GM19238 (cell line): ENCODE measurements at regions not wholly inside any gene's neighbourhood (a gene's known extent, or its start where the extent isn't known, plus 50 kb on each side); places are given as distances from the start of the nearest gene placed in this dataset.
"Not testable (repeated sequence)": the region's sequence is repeated elsewhere in the genome, so short reads cannot be mapped to it uniquely, and the experiment has no call there.

Experiments used
- DNase-seq: peaks from one replicate; pipeline ENCODE4 v3.0.0; 2011; ENCODE audit warnings: low spot score; ENCODE audit not compliant: insufficient read length

GRCh38 chr3:8348076-8348475, 153.5 kb upstream of the LMCD1 start:
- DNase-seq, result no peak

- DNase-seq, result no peak
Measured at GRCh38 chr3:8352475-8352874, 149.1 kb upstream of the LMCD1 start.

DNA sequence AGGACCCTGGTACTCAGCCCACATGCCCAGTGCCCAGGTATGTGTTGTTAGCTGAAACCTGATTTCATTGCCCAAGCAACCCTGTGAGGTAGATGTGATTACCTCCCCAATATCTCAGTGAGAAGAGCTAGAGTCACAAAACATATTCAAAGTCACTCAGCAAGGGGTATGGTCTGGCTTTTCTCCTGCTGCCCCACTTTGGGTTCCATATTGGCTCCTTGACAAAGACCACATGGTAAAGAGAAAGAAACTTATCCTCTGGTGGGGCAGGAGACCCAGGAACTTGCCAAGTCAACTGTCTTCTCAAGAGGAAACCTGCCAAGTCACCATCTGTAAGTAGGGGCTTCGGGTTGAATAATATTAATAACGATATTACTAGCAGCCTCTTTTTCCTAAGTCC, 148.3 kb upstream of the LMCD1 start:
- DNase-seq, result no peak

- no peak for DNase-seq
Measured at GRCh38 chr3:8355346-8355745, 146.3 kb upstream of the LMCD1 start.

GRCh38 chr3:8356066-8356465, 145.6 kb upstream of the LMCD1 start:
- DNase-seq, result not testable (repeated sequence)

GRCh38 chr3:8357859-8358258, 143.8 kb upstream of the LMCD1 start:
- no peak for DNase-seq

DNA sequence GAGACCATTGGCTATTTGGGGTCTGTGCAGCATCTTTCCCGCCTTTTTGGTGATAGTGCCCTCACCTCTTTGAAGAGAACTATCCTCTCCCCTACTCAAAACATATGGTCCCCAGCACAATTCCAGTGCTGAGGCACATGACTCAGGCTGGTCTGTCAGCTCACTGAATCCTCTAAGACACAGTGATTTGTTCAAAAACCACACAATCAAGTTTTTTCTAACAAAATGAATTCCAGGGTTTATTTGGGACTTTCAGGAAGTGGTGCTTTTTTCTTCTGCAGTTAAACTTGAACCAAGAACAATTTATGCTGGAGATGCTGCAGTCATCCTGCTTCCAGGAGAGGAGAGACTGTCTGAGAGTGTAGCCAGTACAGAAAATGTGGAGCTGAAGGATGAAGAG, 142.5 kb upstream of the LMCD1 start:
- no peak for DNase-seq

DNA sequence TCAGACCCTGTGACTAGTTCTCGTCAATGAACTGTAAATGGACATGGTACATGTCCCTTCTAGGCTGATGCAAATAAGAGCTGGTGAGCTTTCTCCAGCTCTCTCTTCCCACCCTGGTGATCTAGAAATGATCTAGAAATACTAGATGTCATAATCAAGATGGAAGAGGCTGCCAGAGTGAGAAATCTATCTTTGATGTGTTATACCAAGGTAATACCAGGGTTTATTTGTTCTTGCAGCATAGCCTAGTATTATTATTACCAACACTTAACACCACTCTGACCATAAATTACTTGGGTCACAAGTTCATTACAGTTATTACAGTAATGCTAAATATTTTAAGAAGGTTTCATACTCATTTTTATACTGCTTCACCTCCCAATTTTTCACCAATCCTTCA, 138.4 kb upstream of the LMCD1 start:
- no peak for DNase-seq

DNA sequence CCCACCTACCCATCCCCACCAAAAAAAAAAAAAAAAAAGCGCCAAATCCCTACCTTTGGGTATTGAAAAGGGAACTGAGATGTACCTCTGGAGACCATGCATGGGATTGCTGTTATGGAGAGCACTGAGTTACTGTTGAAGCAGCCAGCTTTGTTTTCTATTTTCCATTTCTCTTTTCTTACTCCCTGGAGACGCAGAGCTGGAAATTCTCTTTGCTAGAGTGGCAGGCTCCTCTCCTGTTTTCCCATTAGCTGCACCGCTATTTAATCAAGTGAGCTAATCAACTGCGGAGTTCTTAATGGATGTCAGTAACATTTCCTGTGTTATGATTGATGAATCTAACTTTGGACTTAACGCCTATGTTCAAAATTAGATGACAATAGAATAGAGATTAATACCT, 136.1 kb upstream of the LMCD1 start:
- DNase-seq, result no peak

DNA sequence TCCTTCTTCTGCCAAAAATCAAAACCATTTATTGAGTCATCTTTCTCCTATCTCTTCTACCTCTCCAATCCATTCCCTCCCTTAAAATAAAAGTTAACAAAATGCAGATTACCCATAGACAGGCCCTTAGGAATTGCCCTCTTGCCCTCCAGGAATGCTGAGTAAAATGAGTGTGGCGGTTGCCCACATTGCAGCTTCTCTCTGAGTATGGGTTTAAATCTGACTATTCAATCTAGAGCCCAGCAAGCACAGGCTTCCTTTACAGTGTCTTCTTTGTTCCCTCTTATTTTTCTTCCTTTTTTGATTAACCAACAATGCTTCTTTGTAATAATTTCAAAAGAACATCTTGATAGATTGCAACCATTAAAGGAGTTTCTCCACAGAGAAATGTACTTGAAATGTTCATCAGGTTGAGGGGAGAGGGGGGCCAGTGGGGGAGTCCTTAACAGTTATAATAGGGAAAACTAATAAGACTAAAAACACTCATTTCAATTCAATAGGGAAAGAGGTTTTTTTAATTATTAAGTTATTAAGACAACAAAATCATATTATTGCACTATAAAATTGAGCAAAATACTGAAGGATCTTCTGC, 135.3 kb upstream of the LMCD1 start:
- no peak for DNase-seq

DNA sequence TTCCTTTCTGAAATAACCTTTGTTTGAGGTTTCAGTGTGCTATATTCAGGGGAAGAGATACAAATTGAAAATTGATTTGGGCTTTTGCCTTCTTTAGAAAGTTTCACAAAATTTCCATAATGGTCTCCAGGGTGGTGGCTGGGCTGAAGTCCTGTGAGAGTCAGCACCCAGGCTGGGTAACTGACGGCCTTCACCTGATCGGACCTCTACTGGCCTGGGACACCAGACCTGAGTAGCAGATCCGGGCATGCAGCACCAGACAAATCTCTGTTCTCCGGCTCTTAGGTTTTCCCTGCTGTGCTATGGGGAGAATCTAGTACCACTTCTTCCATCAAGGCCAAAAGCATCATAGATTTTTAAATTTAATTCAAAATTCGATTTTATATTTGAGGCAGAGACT, 133.0 kb upstream of the LMCD1 start:
- DNase-seq, result no peak

DNA sequence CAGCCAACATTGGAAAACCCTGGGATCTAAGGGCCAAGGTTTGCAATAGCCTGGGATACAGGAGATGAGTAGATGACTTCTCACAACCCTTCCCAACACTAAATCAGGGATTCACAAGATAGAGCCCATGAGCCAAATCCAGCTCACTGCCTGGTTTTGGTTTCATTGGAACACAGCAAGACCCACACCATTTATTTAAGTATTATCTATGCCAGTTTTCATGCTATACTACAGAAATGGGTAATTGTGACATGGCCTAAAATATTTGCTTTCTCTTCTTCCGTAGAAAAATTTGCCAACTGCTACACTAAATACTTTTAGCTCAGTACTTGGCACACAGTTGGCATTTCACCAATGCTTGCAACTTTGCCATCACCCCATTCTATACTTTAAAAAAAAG, 132.0 kb upstream of the LMCD1 start:
- no peak for DNase-seq

- no peak for DNase-seq
Measured at GRCh38 chr3:8371085-8371551, 130.5 kb upstream of the LMCD1 start.

- no peak for DNase-seq
Measured at GRCh38 chr3:8371960-8372463, 129.6 kb upstream of the LMCD1 start.

DNA sequence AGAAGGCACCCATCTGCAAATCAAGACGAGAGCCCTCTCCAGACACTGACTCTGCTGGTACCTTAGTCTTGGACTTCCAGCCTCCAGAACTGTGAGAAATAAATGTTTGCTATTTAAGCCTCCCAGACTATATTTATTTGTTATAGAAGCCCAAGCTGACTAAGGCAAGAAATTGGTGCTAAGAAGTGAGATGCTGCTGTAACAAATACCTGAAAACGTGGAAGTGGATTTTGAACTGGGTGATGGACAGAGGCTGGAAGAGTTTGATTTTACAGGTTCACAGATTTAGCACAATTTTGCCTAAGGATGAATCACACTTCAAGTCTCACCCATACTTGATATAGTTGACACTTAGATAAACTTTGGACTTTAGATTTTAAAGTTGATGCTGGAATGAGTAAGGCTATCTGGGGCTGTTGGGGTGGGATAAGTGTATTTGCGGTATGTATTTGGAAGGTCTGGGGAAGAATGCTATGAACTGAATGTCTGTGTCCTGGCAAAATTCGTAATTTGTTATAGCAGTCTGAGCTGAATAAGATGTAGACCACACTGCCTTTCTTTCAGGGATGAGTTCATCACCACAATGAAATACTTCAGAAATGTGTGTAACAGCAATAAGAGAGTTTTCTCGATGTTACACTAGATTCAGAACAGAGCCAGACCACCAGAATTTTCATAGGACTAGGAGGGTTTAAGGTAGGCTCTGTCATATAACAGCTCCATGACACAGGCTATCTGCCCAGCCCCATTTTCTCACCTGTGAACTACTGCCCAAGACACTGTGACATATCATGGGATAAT, 120.5 kb upstream of the LMCD1 start:
- DNase-seq, result no peak

- DNase-seq, result no peak
Measured at GRCh38 chr3:8385848-8386620, 115.6 kb upstream of the LMCD1 start.

GRCh38 chr3:8387571-8387970, 114.1 kb upstream of the LMCD1 start:
- no peak for DNase-seq

DNA sequence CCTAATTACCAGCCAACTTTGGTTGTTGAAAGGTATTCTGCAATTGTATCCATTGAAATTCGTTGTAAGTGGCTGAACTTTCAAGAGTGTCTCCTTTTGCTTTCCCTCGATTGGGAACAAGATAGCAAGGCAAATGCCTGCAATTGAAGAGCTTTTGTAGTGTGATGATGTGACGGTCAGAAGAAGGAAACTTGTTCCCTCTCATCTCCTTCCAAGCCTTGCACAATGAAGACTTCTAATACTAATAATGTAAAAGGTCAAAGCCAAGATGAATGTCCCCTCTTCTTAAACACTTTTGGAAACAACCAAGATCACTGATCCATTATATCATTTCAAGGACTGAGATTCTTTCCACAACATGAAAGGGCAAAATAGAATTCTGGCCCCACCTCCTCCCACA, 101.9 kb upstream of the LMCD1 start:
- DNase-seq, result no peak

DNA sequence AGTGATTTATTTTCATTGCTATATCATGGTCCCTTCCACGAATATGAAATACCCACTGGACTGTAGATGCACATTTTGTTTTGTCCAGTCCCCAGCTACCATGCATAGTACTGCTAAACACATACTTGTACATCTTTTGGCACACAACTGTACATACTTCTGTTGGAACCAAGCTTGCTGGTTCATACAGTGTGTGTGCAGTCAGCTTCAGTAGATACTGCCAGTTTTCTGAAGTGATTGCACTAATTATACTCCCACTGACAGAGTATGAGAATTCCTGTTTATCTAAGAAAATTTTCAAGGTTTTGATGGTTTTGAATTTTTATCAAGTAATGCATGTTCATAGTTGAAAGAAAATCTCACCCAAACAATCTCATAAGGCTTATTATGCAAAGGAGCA, 100.7 kb upstream of the LMCD1 start:
- DNase-seq, result no peak

GRCh38 chr3:8403996-8404395, 97.6 kb upstream of the LMCD1 start:
- no peak for DNase-seq

DNA sequence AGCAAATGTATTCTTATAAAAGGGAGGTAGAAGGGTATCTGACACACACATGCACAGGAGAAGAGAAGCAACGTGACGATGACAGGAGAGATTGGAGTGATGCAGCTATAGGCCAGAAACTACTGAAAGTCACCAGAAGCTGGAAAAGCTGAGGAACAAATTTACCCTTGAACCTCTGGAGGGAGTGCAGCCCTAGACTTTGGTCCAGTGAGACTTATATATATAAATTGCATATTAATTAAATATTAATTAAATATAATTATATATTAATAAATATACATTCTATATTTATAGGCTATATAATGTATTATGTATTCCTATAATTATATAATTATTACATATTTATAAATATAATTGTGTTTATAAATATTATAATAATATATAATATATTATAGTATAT, 96.5 kb upstream of the LMCD1 start:
- DNase-seq, result no peak

DNA sequence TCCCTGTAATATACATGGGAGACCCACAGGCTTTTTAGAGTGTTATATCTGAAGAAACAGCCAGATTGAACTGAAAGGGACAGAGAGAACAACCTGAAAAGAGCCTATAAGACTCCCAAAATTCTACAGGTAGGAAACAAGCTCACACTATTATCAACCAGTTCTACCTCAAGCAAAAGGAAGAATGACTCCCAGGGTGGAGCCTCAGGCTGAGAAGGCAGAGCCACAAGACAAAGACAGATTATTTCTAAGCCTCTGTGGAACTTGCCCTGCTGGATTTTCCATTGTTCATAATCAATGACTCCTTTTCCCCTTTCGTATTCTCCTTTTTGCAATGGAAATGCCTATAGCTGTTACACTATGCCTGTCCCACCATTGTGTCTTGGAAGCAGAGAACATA, 95.1 kb upstream of the LMCD1 start:
- no peak for DNase-seq
